ENCODE measurements at regions not wholly inside any gene's neighbourhood (a gene's known extent, or its start where the extent isn't known, plus 50 kb on each side); places are given as distances from the start of the nearest gene placed in this dataset.

DNA sequence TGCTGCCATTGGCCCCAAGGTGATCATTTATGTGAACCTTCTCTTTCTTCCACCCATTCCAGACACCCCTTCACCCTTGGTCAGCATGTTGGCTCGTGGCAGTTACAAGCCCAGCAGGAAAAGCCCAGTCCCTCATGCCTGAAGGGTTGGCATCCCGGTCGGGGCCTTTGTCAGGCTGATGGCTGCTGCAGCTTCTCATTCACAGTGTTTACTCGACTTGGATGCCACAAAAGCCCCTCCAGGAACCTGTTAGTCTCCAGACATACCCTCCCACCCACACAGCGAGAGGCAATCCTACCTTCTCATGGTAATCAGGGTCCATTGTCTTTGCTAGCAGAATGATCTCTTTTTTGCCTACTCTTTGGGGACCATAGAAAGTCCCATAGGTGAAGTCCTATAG is 200.8 kb upstream of the PFKP start:
- Histone ChIP-seq H3K4me1 (no peaks in the 10 kb centered on the region), H3K27me3 (peaks cover 0 to 50% (median 22%) of the 10 kb centered on the region in 7 donors), H3K36me3 (no peaks in the 10 kb centered on the region), H3K27ac (no peak overlapping the region), H3K9me3 (no peaks in the 10 kb centered on the region), H3K4me3 (no peak overlapping the region)
- TF ChIP-seq, protein P1, sequence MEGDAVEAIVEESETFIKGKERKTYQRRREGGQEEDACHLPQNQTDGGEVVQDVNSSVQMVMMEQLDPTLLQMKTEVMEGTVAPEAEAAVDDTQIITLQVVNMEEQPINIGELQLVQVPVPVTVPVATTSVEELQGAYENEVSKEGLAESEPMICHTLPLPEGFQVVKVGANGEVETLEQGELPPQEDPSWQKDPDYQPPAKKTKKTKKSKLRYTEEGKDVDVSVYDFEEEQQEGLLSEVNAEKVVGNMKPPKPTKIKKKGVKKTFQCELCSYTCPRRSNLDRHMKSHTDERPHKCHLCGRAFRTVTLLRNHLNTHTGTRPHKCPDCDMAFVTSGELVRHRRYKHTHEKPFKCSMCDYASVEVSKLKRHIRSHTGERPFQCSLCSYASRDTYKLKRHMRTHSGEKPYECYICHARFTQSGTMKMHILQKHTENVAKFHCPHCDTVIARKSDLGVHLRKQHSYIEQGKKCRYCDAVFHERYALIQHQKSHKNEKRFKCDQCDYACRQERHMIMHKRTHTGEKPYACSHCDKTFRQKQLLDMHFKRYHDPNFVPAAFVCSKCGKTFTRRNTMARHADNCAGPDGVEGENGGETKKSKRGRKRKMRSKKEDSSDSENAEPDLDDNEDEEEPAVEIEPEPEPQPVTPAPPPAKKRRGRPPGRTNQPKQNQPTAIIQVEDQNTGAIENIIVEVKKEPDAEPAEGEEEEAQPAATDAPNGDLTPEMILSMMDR (IDR thresholded peaks at IDR 0.05): no peak
- WGBS, 2 donors: 57 to 68% methylated on average over 5 of the region's 5 CpGs
- ATAC-seq: no peak
- DNase-seq: no peak
- intact Hi-C loops (cut with DNase I): no loop called here

DNA sequence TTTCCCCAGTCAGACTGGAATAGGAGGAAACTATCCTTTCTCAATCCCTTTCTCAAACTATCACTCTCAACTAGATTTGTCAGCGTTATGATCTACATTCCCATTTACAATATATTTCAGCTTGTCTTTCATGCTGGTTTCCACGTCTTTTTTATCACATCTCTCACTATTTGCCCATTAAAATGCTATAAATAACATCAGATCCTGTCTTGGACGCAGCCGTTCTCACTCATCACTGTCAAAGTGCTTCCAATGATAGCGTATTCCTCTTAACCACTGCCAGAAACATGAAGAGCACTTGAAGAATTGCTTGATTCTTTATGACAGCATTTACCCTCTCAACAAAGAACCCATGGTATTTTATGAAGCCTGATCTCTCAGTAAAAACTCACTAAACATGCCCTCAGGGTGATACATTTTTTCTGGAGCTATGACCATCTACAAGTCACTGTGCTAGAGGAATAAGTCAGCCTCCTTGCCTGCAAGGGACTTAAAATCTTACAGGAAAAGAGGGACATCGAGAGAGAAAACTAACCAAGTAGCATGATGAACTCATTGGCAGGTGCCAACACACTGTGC is 205.6 kb upstream of the PFKP start:
- no peak overlapping the region for H3K4me3 ChIP-seq
- peaks cover 0 to 32% (median 13%) of the 10 kb centered on the region in 11 donors for H3K9me3 ChIP-seq
- TF ChIP-seq, protein P1 (IDR thresholded peaks at IDR 0.05): no peak
- no peak overlapping the region for H3K27ac ChIP-seq
- DNase-seq (no peak), ATAC-seq (no peak)
- peaks cover 0 to 18% (median 8%) of the 10 kb centered on the region in 7 donors for H3K27me3 ChIP-seq
- no peaks in the 10 kb centered on the region for H3K4me1 ChIP-seq
- H3K36me3 ChIP-seq: no peaks in the 10 kb centered on the region
- intact Hi-C loops (cut with DNase I): no loop called here
- 24 to 31% methylated on average over 6 of the region's 6 CpGs for WGBS, 2 donors

DNA sequence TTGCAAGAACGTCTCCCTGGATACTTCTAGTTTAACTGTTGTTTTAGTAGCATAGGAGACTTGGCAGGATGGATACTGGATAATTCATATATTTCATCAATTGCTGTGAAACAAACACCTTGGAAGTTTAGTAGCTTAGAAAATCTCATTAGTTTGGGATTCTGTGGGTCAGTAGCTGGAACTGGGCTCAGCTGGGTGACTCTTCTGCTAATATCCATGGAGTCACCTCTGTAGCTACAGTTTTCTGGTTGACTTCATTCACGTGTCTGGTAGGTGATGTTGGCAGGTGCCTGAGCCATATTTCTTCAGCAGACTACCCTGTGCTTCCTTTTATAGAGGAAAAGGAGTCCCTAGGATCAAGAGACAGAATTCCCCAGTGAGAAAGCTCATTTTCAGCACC is 208.9 kb upstream of the PFKP start:
- TF ChIP-seq, protein P1 (IDR thresholded peaks at IDR 0.05): no peak
- no peak for ATAC-seq
- Histone ChIP-seq H3K9me3 (peaks cover 0 to 32% (median 13%) of the 10 kb centered on the region in 11 donors), H3K36me3 (no peaks in the 10 kb centered on the region), H3K4me1 (no peaks in the 10 kb centered on the region), H3K4me3 (no peak overlapping the region), H3K27ac (no peak overlapping the region), H3K27me3 (peaks cover 0 to 26% (median 13%) of the 10 kb centered on the region in 7 donors)
- no peak for DNase-seq
- 68 to 74% methylated on average over 2 of the region's 2 CpGs for WGBS, 2 donors
- intact Hi-C loops (cut with DNase I): no loop called here

DNA sequence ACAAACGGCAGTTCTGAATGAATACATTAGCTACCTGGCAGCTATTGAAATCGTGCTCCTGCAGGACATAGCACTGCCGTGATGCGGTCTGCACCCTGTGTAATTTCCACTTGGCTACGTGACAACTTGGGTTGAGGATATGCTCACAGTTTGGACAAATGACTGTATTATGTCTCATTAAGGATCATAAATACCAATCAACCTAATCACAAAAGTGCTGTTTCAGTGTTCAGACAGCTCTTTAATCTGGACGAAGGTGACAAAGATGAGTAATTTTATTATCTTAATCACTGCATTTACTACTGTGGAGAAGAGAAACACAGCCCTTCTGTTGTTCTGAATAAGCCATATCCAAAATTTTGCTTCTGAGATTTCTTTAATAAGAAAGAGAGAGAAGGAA is 210.8 kb upstream of the PFKP start:
- peaks cover 0 to 31% (median 13%) of the 10 kb centered on the region in 7 donors for H3K27me3 ChIP-seq
- no peak overlapping the region for H3K27ac ChIP-seq
- TF ChIP-seq, protein P1 (IDR thresholded peaks at IDR 0.05): no peak
- no peaks in the 10 kb centered on the region for H3K36me3 ChIP-seq
- ATAC-seq (no peak), DNase-seq (no peak)
- H3K4me1 ChIP-seq: no peaks in the 10 kb centered on the region
- H3K4me3 ChIP-seq: no peak overlapping the region
- peaks cover 0 to 32% (median 13%) of the 10 kb centered on the region in 11 donors for H3K9me3 ChIP-seq
- WGBS, 2 donors: 60 to 66% methylated on average over 6 of the region's 6 CpGs
- intact Hi-C loops (cut with DNase I): no loop called here
